Fibroblast of mammary gland (primary cell): ENCODE measurements at regions not wholly inside any gene's neighbourhood (a gene's known extent, or its start where the extent isn't known, plus 50 kb on each side); places are given as distances from the start of the nearest gene placed in this dataset.

Experiments used
- DNase-seq: peaks from one replicate; pipeline ENCODE4 v3.0.0-alpha.2; 2010; ENCODE audit warnings: low read depth
- H3K4me3 ChIP-seq: 2 replicates; pipeline ENCODE4 v1.5.1; 2011; ENCODE audit warnings: low read depth, mild to moderate bottlenecking, low read length, moderate library complexity; ENCODE audit not compliant: control insufficient read depth
- CTCF ChIP-seq: conservative IDR thresholded peaks from 2 replicates; pipeline ENCODE4 v1.5.1; 2011; ENCODE audit warnings: low read depth, low read length, inconsistent platforms; ENCODE audit not compliant: control insufficient read depth, insufficient read depth

GRCh38 chr3:86162521-86162920, 828.4 kb downstream of the VGLL3 start:
- no peak for TF ChIP-seq CTCF
- H3K4me3 ChIP-seq = no peak overlapping the region
- no peak for DNase-seq

GRCh38 chr3:86161493-86161892, 829.5 kb downstream of the VGLL3 start:
- no peak overlapping the region for H3K4me3 ChIP-seq
- no peak for TF ChIP-seq CTCF
- DNase-seq = no peak

- TF ChIP-seq CTCF = no peak
- H3K4me3 ChIP-seq = no peak overlapping the region
- DNase-seq = no peak
These were observed 838.3 kb downstream of the VGLL3 start for GRCh38 chr3:86152620-86153019.

- no peak for DNase-seq
- H3K4me3 ChIP-seq = no peak overlapping the region
- TF ChIP-seq CTCF = no peak
These were observed 841.9 kb downstream of the VGLL3 start for GRCh38 chr3:86149054-86149453.

GRCh38 chr3:86147119-86147518, 843.8 kb downstream of the VGLL3 start:
- DNase-seq = no peak
- no peak for TF ChIP-seq CTCF
- H3K4me3 ChIP-seq = no peak overlapping the region

- no peak overlapping the region for H3K4me3 ChIP-seq
- TF ChIP-seq CTCF = no peak
- DNase-seq = no peak
These were observed 864.4 kb downstream of the VGLL3 start for GRCh38 chr3:86126552-86126951.
